ENCODE measurements at regions not wholly inside any gene's neighbourhood (a gene's known extent, or its start where the extent isn't known, plus 50 kb on each side); places are given as distances from the start of the nearest gene placed in this dataset.

GRCh38 chr2:150617351-150617978 lies 130.0 kb upstream of the RND3 start:
- TF ChIP-seq EZH2 (IDR thresholded peaks at IDR 0.05; ENCODE audit: insufficient read depth, poor library complexity, severe bottlenecking) (no peak), EZH2phosphoT487 (IDR thresholded peaks at IDR 0.05; ENCODE audit: insufficient read depth, low read depth) (no peak)
